IPS-NIHi7 (cell line): ENCODE measurements at regions not wholly inside any gene's neighbourhood (a gene's known extent, or its start where the extent isn't known, plus 50 kb on each side); places are given as distances from the start of the nearest gene placed in this dataset.
A peak's percentile ranks its signal among the peaks of the same experiment; 100 is the strongest.

Experiments used
- DNase-seq: peaks from one replicate; pipeline ENCODE4 v3.0.0; 2012; ENCODE audit warnings: mixed read lengths; ENCODE audit errors: extremely low spot score

DNA sequence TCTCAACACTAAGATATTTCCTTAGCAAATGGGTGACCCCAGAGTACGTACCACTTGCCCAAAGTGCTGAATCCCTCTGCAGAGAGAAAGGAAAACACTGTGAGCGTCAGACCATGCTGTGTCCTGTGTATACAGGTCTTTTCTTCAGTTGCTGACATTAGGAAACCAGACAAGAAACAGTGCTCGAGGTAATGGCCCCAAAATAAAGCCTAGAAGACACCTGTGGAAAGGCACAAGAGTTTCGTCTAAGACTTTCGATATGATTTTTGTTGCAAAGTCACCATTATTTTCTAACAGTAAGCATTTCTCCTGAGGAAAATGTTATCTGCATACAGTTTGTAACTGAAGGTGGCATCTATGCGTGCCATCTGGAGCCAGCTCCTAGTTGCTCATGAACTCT is 62.0 kb upstream of the SIMC1 start:
- no peak for DNase-seq

DNA sequence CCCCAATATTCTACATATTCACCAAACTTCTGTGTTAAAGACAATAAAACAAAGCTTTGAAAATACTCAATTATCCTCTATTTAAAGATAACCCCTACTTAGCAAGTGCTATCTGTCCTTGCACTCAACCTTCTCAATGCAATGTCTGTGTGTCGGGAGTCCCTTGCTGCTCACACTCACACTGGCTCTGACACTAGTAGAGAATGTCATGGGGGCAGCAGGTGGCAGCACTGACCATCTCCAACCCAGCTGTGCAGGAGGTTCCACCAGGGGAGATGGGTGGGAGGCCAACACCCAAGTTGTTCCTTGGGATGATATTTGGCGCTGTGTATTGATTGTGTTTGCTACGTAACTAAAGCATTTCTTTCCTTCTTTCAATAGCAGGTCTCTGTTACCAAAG is 59.4 kb upstream of the SIMC1 start:
- no peak for DNase-seq

DNA sequence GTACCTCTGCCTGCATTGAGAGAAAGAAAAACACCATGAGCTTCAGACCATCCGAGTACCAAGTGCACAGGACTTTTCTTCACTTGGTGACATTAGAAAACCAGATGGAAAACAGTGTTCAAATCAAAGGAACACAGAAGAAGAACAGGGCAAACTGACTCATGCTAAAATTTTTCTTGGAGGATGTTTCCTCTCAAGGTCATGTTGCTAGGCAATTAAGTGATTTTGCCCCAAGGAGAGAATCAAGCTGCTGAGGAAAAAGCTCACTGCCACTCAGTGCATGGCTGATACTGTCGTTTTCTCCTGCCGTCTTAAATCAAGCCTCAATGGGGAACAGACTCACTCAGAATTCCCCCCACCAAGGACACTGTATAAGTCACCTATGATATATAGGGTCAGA is 57.9 kb upstream of the SIMC1 start:
- no peak for DNase-seq

DNA sequence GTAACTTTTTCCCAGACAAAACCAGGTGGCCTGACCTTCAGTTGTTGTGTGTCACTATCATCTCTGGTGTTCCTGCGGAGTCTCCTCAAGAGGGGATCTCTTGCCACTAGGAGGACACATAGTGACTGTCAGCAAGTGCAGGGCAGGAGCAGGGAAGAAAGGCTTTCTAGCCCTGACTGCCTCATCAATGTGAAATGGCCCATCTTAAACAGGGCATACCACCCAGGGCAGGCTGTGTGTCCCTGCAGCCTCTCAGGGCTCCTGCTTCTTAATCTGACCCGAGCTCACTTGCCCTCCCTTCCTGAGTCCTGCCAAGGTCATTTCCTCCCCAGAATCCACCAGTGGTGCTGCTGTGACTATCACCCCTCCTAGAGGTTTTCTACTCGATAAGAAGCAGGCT is 57.4 kb upstream of the SIMC1 start:
- peak; percentile 36 for DNase-seq

DNA sequence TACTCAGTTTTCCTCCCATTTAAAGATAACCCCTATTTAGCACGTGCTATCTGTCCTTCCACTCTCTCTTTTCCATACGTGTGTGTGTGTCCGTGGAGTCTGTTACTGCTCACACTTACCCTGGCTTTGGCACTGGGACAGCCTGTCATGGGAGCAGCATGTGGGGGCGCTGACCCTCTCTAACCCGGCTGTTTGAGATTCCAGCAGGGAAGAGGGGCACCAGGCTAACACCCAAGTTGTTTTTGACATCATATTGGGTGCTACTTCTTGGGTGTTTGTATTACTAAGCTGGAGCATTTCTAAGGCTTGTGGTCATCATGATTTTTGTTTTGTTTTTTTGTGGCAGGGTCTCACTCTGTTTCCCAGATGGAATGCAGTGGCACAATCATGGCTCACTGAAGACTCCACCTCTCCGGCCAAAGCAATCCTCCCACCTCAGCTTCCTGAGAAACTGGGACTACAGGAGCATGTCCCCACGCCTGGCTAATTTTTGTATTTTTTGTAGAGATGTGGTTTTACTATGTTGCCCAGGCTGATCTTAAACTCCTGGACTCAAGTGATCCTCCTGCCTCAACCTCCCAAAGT is 56.9 kb upstream of the SIMC1 start:
- no peak for DNase-seq

DNA sequence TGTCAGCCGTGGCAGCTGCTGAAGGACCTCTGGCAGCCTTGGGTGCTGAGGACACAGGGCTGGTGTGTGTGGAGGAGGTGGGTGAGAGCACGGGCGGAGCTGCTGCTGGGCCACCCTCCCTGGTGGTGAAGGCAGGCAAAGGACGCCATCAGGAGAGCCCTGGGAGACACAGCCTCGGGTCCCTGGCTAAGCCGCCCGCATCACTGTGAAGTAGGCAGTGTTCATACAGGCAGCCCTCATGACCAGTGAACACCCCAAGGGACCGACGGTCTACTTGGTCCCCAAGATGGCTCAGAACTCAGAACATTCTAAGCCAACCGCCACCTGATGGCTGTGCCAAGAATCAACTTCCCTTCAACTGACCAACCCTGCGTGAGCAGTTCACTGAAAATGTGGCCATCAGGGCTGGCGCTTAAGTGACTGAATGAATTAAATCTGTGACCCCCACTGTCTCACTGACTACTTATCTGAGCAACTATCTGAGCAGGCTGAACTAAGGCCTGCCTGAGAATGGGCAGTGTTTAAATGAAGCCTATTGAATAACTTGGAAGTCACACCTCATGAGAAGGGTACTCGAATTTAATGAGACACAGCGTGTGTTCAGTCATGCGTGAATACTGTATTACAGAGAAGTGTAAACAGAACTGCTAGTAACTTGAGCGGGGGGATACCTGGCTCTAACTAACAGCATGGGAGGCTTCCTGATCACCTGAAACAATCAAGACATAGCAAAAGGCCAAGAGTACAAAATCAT is 54.7 kb upstream of the SIMC1 start:
- DNase-seq: no peak

DNA sequence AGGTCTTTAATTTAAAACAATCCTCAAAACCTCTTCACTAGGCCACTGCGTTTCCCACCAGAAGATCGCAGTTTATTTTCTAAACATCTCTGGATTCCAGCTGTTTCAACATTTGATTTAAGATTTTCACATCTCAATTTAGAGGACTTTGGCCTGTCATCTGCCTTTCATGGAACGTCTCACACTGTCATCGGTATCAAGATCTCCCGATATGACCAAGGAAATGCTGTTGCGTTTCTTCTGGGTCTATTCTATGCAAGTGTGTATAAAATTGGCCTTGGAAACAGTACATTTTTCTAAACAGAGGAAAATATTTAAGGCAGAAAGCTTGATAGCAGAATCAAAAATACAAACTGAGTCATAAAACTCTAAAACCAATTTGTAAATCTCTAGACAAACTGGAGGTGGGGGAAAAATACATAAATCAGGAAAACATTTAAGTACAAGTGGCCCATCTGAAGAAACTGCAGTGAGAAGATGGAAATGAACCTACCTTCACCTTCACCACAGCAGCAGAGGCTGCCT is 53.6 kb upstream of the SIMC1 start:
- DNase-seq: no peak

DNA sequence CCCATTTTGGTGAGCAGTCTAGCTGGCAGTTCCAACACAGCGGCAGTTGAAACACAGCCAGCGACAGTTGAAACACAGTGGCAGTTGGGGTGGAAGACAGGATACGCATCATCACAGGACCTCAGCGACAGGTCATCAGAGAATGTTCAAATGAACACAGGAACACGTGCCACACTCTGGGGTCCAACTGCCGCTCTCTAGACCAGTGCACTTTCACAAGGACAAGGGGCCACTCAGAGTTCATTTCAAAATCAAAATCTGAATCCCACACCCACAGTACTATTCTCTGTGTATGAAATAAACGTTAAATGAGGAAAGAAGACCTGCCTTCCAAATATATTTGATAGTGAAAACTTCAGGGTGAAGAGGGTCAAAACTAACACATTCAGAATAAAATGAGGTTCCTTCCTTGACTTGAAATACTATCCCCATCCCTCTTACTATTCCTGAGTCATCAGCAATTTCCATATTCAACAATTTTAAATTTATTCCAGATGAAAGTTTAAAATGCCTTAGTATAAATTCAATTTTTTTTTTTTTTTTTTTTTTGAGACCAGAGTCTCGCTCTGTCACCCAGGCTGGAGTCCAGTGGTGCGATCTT is 53.0 kb upstream of the SIMC1 start:
- DNase-seq: no peak

DNA sequence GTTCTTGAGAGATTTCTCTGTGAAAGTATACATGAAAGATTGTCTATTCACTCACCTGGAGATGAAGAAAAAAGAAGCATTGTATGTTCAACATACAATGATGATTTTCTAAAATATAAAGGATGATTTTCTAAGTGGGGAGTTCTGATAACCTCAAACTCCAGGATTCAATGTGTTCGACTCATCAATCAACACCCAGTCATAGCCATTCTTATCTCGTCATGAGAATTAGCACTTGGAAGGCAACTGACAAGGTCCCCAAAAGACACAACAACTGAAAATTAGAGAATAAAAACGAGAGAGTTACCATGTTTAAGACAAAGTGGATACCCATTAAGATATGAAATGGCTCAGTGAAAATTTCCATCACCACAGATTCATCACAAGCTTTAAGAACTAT is 52.1 kb upstream of the SIMC1 start:
- DNase-seq: no peak

DNA sequence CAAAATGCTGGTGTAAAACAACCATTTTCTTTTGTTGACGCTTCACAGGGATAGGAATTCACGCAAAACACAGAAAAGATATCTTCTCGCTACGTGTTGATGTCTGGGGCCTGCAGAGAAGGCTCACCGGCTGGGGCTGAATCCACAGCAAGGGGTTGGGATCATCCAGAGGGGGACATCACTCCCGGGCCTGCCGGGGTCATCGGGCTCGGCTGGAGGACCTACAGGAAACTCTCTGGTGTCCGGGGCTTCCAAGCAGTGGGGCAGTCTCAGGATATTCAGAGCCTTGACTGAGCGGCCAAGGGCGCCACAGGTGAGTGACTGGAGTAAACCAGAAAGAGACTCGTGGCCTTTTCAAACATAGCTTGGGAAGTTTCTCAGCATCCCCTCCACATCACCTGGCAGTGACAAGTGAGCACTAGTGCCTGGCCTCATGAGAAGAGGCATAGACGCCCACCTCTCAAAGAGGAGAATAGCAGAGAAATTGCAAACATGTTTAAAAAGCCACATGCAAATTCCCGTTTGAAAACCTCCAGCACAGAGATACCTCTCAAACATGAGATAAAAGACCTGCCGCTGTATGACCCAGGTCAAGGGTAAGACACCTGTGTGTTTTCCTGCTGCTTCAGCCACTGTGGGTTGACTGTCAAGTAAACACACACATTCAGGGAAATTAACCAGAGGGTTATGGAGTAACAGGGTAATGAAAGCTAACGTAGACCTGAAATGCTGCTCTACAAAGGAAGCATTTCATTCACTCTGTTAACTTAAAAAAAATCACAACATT is 50.8 kb upstream of the SIMC1 start:
- no peak for DNase-seq

DNA sequence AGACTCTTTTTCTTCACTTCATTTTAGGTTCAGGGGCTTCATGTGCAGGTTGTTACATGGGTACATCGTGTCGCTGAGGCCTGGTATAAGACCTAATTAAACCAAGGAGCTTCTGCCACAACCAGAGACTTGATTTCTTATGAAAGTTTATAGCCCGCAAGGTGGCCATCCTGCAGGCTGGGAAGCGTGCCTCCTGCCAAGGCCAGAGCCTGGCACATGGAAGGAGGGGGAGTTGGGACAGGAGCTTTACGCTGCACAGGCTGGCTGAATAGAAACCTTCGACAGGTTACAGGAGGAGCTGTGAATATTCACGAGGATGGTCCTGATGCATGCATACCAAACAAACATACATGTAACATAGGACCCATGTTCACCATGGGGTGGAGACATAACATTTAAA is 50.1 kb upstream of the SIMC1 start:
- DNase-seq: no peak
